Heart right ventricle (tissue), 16 donors: ENCODE measurements at regions not wholly inside any gene's neighbourhood (a gene's known extent, or its start where the extent isn't known, plus 50 kb on each side); places are given as distances from the start of the nearest gene placed in this dataset.

ENCODE experiments used
- ATAC-seq, 8 donors: fragments of 200-7000 bp; cut with Tn5 transposase; one replicate each; pipeline ENCODE4 v1.9.1; 2020; ENCODE audit warnings: mild to moderate bottlenecking in 8 of 8, moderate library complexity in 8 of 8, moderate number of reproducible peaks in 1 of 8
- DNase-seq, 2 donors: peaks; one replicate each; pipeline ENCODE4 v3.0.0-alpha.2; 2020
- H3K27ac ChIP-seq, 10 donors: fragments of 200-600 bp; sonication (generic) in 2 of 10; one replicate each; pipeline versions ENCODE4 v1.5.0 to v1.8.0; 2020 to 2022; ENCODE audit warnings: mild to moderate bottlenecking in 3 of 10
- H3K27me3 ChIP-seq, 7 donors: fragments of 200-600 bp; one replicate each; pipeline ENCODE4 v1.8.0; 2021 to 2022; ENCODE audit warnings: mild to moderate bottlenecking in 2 of 7
- H3K36me3 ChIP-seq, 9 donors: fragments of 200-600 bp; sonication (generic) in 1 of 9; one replicate each; pipeline versions ENCODE4 v1.5.0 to v1.8.0; 2020 to 2022; ENCODE audit warnings: mild to moderate bottlenecking in 2 of 9
- H3K4me1 ChIP-seq, 9 donors: fragments of 200-600 bp; sonication (generic) in 1 of 9; one replicate each; pipeline versions ENCODE4 v1.5.0 to v1.8.0; 2020 to 2022; ENCODE audit warnings: mild to moderate bottlenecking in 4 of 9
- H3K4me3 ChIP-seq, 10 donors: fragments of 200-600 bp; sonication (generic) in 2 of 10; one replicate each; pipeline versions ENCODE4 v1.5.0 to v1.8.0; 2020 to 2022; ENCODE audit warnings: mild to moderate bottlenecking in 7 of 10, moderate library complexity in 2 of 10
- H3K9me3 ChIP-seq, 11 donors: fragments of 200-600 bp in 10 of 11; sonication (generic) in 2 of 11; one replicate each; pipeline versions ENCODE4 v1.5.0 to v1.8.0; 2013 to 2022; ENCODE audit warnings: mild to moderate bottlenecking in 2 of 11, control low read depth in 1 of 11, moderate library complexity in 1 of 11
- CTCF ChIP-seq, 9 donors: fragments of 200-600 bp; sonication (generic) in 2 of 9; IDR thresholded peaks; one replicate each; pipeline versions ENCODE4 v1.5.0 to v1.8.0; 2021 to 2022; ENCODE audit warnings: antibody characterized with exemption in 9 of 9, mild to moderate bottlenecking in 5 of 9, moderate library complexity in 1 of 9
- WGBS, 2 donors: extraction: QIAGEN DNeasy Blood & Tissue Kit; methylation state at CpG; one replicate each; pipeline ENCODE4 v1.1.7; 2013; ENCODE audit warnings: inconsistent platforms in 1 of 2; 5-methylcytosine and 5-hydroxymethylcytosine counted together
- intact Hi-C, 10 donors: fragments of 100-400 bp; cut with DNase I; formaldehyde crosslinking; loops; one replicate each; pipeline versions ENCODE4 v1.11.1 to v1.14.2; 2022
- donor health status: Arrhythmogenic right ventricular cardiomyopathy.
- donor health status: ischemic (EF 13 %, LVEDD 7.1; RV severe dilation, severe dysfunction).
- donor health status: healthy with polysubstance abuse.
- donor health status: DM: no; HTN: yes; CAD: no.
- donor health status: DM: no; HTN: no; CAD: no.
- donor health status: ischemic (EF 25% LVEDD 6.9; RV normal size, moderate dysfunction).
- donor health status: ischemic (EF 25% LVEDD 5.7; RV mildly dilated, moderate dysfunction).
- donor health status: healthy.
- donor health status: DM: yes; HTN: yes; CAD: no.
- donor health status: Ischemic cardiomyopathy.
- donor health status: ischemic (EF 35%, LVEDD 5.7; RV mildly dilated, moderate dysfunction).
- donor health status: nonischemic (EF 11% LVEDD 7.7; RV severe dilation, severe dysfunction).
- donor health status: DM: yes; HTN: yes; CAD: no.
- donor health status: PGD.
- donor health status: ischemic (EF 29% LVEDD 5.4; RV normal size, mild dysfunction).
- donor health status: nonischemic (EF 23%, LVEDD 6.1; RV moderate dilation, normal function).

DNA sequence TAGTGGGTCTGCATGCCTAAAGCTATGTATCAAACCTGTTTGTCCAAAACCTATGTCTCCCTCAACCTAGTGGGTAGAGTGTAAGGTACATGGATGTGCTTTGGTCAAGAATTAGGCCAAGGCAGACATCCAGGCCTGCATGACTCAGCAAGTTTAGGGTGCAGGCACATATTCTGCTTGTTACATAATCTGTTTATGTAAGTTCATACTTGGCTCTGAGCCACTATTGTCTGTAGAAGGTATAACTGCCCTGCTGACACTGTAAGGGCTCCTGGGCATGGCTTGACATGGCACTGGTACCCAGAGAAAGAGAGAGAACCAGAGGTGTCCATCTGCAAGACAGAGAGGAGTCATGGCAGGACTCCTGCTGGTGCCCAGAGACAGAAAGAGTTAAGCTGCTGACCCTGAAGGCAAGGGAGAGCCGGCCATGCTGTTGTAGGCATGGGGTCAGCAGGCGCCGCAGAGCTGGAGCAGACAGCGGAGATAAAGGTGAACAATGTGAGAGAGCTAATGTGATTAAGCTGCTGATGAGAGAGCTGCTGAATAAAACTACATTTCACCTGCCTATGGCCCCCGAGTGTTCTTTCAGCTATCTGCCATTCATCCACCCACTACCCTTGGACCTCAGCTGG lies 118.5 kb upstream of the TMEM106B start:
- Histone ChIP-seq H3K27me3 (no peaks in the 10 kb centered on the region), H3K36me3 (no peaks in the 10 kb centered on the region), H3K27ac (no peak overlapping the region), H3K4me3 (no peak overlapping the region), H3K4me1 (no peaks in the 10 kb centered on the region), H3K9me3 (no peaks in the 10 kb centered on the region)
- 67 to 73% methylated on average over 5 of the region's 5 CpGs for WGBS, 2 donors
- DNase-seq (no peak), ATAC-seq (no peak)
- intact Hi-C loops, result no loop called here
- no peak for TF ChIP-seq CTCF (IDR thresholded peaks at IDR 0.05)

- Histone ChIP-seq H3K4me3 (no peak overlapping the region), H3K27me3 (no peaks in the 10 kb centered on the region)
Measured at GRCh38 chr7:12093365-12093764, 117.7 kb upstream of the TMEM106B start.

DNA sequence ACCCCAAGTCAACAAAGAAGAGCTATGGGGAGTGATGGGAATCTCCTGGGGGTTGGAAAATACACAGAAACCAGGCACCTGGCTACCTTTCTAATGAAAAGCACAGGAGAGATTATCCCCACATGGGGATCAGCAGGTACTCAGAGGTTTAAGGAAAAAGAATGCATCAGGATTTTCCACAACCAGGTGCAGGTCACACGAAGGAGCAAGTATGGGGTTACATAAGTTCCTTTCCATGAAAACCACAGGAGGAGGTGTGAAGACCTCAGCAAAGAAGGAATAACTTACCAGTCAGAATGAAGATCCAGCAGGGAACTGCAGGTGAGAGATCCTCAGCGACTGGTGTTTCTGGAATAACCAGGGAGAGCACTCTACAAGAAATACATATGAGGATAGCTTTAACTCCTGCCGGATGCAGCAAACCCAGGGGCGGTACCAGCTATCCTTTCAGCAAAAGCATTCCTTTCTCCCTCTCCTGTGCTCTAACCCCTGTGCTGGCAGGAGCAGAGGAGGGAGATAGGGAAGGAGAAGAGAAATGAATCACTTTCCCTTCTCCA lies 116.7 kb upstream of the TMEM106B start:
- intact Hi-C loops, result no loop called here

More at GRCh38 chr7:12093365-12093764, 117.7 kb upstream of the TMEM106B start:
- intact Hi-C loops, result no loop called here
- 91 to 92% methylated on average over 1 of the region's 1 CpG for WGBS, 2 donors
- Histone ChIP-seq H3K4me1 (no peaks in the 10 kb centered on the region), H3K27ac (no peak overlapping the region), H3K36me3 (no peaks in the 10 kb centered on the region), H3K9me3 (no peaks in the 10 kb centered on the region)
- no peak for TF ChIP-seq CTCF (IDR thresholded peaks at IDR 0.05)
- ATAC-seq, result no peak
- no peak for DNase-seq

DNA sequence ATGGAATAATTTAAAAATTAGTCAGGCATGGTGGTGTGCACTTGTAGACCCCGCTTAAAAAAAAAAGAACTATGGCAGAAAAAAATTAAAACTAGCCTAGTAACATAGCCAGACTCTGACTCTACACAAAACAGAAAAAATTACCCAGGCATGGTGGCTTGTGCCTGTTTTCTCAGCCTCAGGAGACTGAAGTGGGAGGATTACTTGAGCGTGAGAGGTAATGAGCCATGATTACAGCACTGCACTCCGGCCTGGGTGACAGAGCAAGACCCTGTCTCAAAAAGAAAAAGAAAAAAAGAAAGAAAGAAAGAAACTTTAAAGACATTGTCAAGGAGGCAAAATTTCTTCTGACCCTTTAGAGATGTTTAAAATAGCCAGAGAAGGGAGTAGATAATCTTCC lies 109.0 kb upstream of the TMEM106B start:
- WGBS, 2 donors, result 69 to 70% methylated on average over 3 of the region's 3 CpGs
- H3K4me3 ChIP-seq, result no peak overlapping the region
- peaks cover 0 to 12% (median 0%) of the 10 kb centered on the region in 11 donors for H3K9me3 ChIP-seq
- no peaks in the 10 kb centered on the region for H3K27me3 ChIP-seq
- ATAC-seq (no peak), DNase-seq (no peak)
- H3K4me1 ChIP-seq, result no peaks in the 10 kb centered on the region
- no peak overlapping the region for H3K27ac ChIP-seq
- TF ChIP-seq CTCF (IDR thresholded peaks at IDR 0.05), result no peak
- H3K36me3 ChIP-seq, result no peaks in the 10 kb centered on the region
- intact Hi-C loops, result no loop called here

More for the DNA sequence above, 116.7 kb upstream of the TMEM106B start:
- no peak for ATAC-seq
- 30 to 36% methylated on average over 4 of the region's 4 CpGs for WGBS, 2 donors
- no peak overlapping the region for H3K4me3 ChIP-seq
- H3K4me1 ChIP-seq, result no peaks in the 10 kb centered on the region
- DNase-seq, result no peak
- peaks cover 0 to 5% (median 0%) of the 10 kb centered on the region in 11 donors for H3K9me3 ChIP-seq
- no peaks in the 10 kb centered on the region for H3K27me3 ChIP-seq
- H3K27ac ChIP-seq, result no peak overlapping the region
- H3K36me3 ChIP-seq, result no peaks in the 10 kb centered on the region
- TF ChIP-seq CTCF (IDR thresholded peaks at IDR 0.05), result no peak
